Keratinocyte (primary cell): ENCODE measurements at regions not wholly inside any gene's neighbourhood (a gene's known extent, or its start where the extent isn't known, plus 50 kb on each side); places are given as distances from the start of the nearest gene placed in this dataset.

ENCODE experiments used
- DNase-seq: peaks from one replicate; pipeline ENCODE4 v3.0.0-alpha.2; 2011; ENCODE audit warnings: low read depth, missing footprints, low spot score
- FAIRE-seq: peaks from 2 replicates; lab custom pipeline; 2011; peaks lifted over from hg19 to GRCh38; lab: Jason Lieb, UNC
- H2AFZ ChIP-seq: 2 replicates; pipeline ENCODE4 v1.6.0; 2012; ENCODE audit warnings: low read length, control low read depth, inconsistent platforms; ENCODE audit not compliant: control insufficient read depth
- H3K27ac ChIP-seq: 2 replicates; pipeline ENCODE4 v1.5.1; 2011; ENCODE audit warnings: low read length; ENCODE audit not compliant: control insufficient read depth, insufficient read depth
- H3K27me3 ChIP-seq: 3 replicates; pipeline ENCODE4 v1.6.0; 2011; ENCODE audit warnings: low read length; ENCODE audit not compliant: control insufficient read depth, insufficient read depth; ENCODE audit errors: extremely low read depth
- H3K36me3 ChIP-seq, 2 experiments: 2 replicates in 1 of 2; 3 replicates in 1 of 2; pipeline ENCODE4 v1.5.1; 2011; ENCODE audit warnings: low read length in 2 of 2, mild to moderate bottlenecking in 1 of 2; ENCODE audit not compliant: control insufficient read depth in 2 of 2, insufficient read depth in 2 of 2; ENCODE audit errors: extremely low read depth in 1 of 2
- H3K4me1 ChIP-seq: 3 replicates; pipeline ENCODE4 v1.5.1; 2011; ENCODE audit warnings: low read length; ENCODE audit not compliant: control insufficient read depth, insufficient read depth; ENCODE audit errors: extremely low read depth
- H3K4me2 ChIP-seq: 3 replicates; pipeline ENCODE4 v1.6.0; 2011; ENCODE audit warnings: low read depth, low read length; ENCODE audit not compliant: control insufficient read depth, insufficient read depth; ENCODE audit errors: extremely low read depth
- H3K4me3 ChIP-seq, 3 experiments: fragments of 200-600 bp in 1 of 3; sonication (generic) in 1 of 3; 2 replicates in 2 of 3; 3 replicates in 1 of 3; pipeline ENCODE4 v1.5.1; 2011 to 2016; ENCODE audit warnings: low read length in 3 of 3, mild to moderate bottlenecking in 3 of 3, control low read depth in 2 of 3, inconsistent platforms in 1 of 3, low read depth in 1 of 3, mixed read lengths in 1 of 3, mixed run types in 1 of 3, moderate library complexity in 1 of 3; ENCODE audit not compliant: control insufficient read depth in 2 of 3, insufficient read depth in 2 of 3; ENCODE audit errors: extremely low read depth in 1 of 3
- H3K79me2 ChIP-seq: 2 replicates; pipeline ENCODE4 v1.6.0; 2012; ENCODE audit warnings: low read length; ENCODE audit not compliant: control insufficient read depth, insufficient read depth
- H3K9ac ChIP-seq: 3 replicates; pipeline ENCODE4 v1.6.0; 2011; ENCODE audit warnings: low read length; ENCODE audit not compliant: control insufficient read depth, insufficient read depth; ENCODE audit errors: extremely low read depth
- H3K9me1 ChIP-seq: 3 replicates; pipeline ENCODE4 v1.6.0; 2011; ENCODE audit warnings: low read length; ENCODE audit not compliant: control insufficient read depth, insufficient read depth; ENCODE audit errors: extremely low read depth
- H3K9me3 ChIP-seq: 2 replicates; pipeline ENCODE4 v1.5.1; 2012; ENCODE audit warnings: low read depth, low read length; ENCODE audit not compliant: control insufficient read depth
- H4K20me1 ChIP-seq: 3 replicates; pipeline ENCODE4 v1.6.0; 2011; ENCODE audit warnings: low read length; ENCODE audit not compliant: control insufficient read depth, insufficient read depth; ENCODE audit errors: extremely low read depth
- EZH2 ChIP-seq: IDR thresholded peaks from one replicate; pipeline ENCODE4 v1.6.1; 2012; ENCODE audit warnings: inconsistent platforms, mild to moderate bottlenecking, low read length, moderate library complexity
- dilution Hi-C: fragments of 300-500 bp; cut with MboI; formaldehyde crosslinking; loops from one replicate; pipeline ENCODE4 v1.7.0; 2020; ENCODE audit warnings: low sequenced_read_pairs; ENCODE audit not compliant: extremely low pct_ligation_motif_present
- TF ChIP-seq, protein P1 (sequence below), 3 experiments: IDR thresholded peaks in 1 of 3; conservative IDR thresholded peaks in 1 of 3; optimal IDR thresholded peaks in 1 of 3; 2 replicates in 2 of 3; 3 replicates in 1 of 3; pipeline versions ENCODE3 to v1.5.1; 2011; ENCODE audit warnings: low read length in 3 of 3, mild to moderate bottlenecking in 3 of 3, moderate library complexity in 2 of 3, control low read depth in 1 of 3, inconsistent platforms in 1 of 3; ENCODE audit not compliant: insufficient read depth in 2 of 3; ENCODE audit errors: extremely low read depth in 1 of 3

DNA sequence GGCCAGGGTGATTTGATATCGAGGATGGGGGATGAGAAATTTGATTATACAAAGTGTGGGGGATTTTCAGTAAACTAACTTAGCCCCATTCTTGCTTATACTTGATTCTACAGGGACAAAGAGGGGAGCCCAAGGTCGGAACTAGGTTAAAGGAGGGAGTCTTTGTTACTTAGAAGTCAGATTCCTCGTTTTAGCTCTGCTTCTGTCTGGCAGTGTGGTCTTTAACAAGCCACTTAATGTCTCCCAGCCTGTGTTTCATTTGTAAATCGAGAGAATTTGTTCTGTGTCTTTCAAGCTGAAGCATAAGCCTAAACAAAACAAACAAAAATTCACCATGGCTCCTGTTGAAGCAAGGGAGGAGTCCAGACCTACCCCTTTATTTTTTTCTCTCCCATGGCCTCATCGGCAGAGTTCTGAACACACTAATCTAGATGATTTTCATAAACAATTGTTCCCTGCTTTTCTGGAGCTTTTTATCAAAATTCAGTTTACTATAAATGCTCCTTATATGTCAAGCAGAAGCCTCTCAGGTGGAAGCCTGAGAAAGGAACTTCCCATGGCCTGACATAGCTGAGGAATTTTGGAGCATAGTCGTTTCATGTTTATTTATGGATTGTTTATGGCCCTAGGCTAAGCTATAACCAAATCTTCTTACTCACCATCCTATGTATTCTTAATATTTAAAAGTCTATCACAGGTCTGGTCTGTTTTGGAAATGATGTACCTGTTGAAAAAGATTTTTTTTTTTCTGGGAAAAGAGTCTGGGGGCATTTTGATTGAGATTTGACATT lies 62.6 kb upstream of the SYTL5 start:
- no peaks in the 10 kb centered on the region for H3K36me3 ChIP-seq
- H3K4me2 ChIP-seq = no peak overlapping the region
- no peaks in the 10 kb centered on the region for H3K4me1 ChIP-seq
- TF ChIP-seq EZH2 = no peak
- TF ChIP-seq, protein P1, sequence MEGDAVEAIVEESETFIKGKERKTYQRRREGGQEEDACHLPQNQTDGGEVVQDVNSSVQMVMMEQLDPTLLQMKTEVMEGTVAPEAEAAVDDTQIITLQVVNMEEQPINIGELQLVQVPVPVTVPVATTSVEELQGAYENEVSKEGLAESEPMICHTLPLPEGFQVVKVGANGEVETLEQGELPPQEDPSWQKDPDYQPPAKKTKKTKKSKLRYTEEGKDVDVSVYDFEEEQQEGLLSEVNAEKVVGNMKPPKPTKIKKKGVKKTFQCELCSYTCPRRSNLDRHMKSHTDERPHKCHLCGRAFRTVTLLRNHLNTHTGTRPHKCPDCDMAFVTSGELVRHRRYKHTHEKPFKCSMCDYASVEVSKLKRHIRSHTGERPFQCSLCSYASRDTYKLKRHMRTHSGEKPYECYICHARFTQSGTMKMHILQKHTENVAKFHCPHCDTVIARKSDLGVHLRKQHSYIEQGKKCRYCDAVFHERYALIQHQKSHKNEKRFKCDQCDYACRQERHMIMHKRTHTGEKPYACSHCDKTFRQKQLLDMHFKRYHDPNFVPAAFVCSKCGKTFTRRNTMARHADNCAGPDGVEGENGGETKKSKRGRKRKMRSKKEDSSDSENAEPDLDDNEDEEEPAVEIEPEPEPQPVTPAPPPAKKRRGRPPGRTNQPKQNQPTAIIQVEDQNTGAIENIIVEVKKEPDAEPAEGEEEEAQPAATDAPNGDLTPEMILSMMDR (optimal IDR thresholded peaks at IDR 0.05 in 1 of 3, IDR thresholded peaks at IDR 0.05 in 1 of 3, conservative IDR thresholded peaks at IDR 0.05 in 1 of 3; ENCODE audit: extremely low read depth in 1 of 3, insufficient read depth in 2 of 3, low read length in 3 of 3) = no peak
- H3K27ac ChIP-seq = no peak overlapping the region
- H3K4me3 ChIP-seq = no peak overlapping the region
- H3K9me1 ChIP-seq = no peaks in the 10 kb centered on the region
- dilution Hi-C loops = no loop called here
- H3K79me2 ChIP-seq = no peaks in the 10 kb centered on the region
- FAIRE-seq (no peak), DNase-seq (no peak)
- no peaks in the 10 kb centered on the region for H3K9me3 ChIP-seq
- H3K9ac ChIP-seq = no peak overlapping the region
- no peak overlapping the region for H2AFZ ChIP-seq
- no peaks in the 10 kb centered on the region for H4K20me1 ChIP-seq
- peaks cover 4% of the 10 kb centered on the region for H3K27me3 ChIP-seq

DNA sequence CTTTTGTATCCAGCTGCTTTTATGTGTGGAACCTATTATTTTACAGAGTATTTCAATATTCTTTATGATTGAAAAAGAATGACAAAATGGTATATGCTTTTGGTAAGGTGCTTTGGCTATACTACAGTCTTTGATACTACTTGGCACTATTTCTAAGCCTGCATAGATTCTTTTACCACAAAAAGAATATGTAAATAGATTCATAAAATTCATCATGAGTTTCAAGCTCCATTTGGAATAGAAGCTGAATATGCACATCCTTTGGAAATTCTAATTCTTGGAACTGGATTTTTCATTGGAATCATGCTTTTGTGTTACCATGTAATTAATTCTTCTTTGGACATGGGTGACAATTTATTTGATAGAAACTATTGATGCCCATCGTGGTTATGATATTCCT lies 60.2 kb upstream of the SYTL5 start:
- no peak for FAIRE-seq
- no peaks in the 10 kb centered on the region for H3K79me2 ChIP-seq
- dilution Hi-C loops = no loop called here

More for the DNA sequence above, 60.2 kb upstream of the SYTL5 start:
- H3K9me3 ChIP-seq = no peaks in the 10 kb centered on the region
- peaks cover 4% of the 10 kb centered on the region for H3K27me3 ChIP-seq
- no peaks in the 10 kb centered on the region for H3K36me3 ChIP-seq
- DNase-seq = no peak
- H3K4me1 ChIP-seq = no peaks in the 10 kb centered on the region
- H3K9ac ChIP-seq = no peak overlapping the region
- H3K4me2 ChIP-seq = no peak overlapping the region
- H4K20me1 ChIP-seq = no peaks in the 10 kb centered on the region
- H3K4me3 ChIP-seq = no peak overlapping the region
- no peak for TF ChIP-seq EZH2
- TF ChIP-seq, protein P1 (optimal IDR thresholded peaks at IDR 0.05 in 1 of 3, IDR thresholded peaks at IDR 0.05 in 1 of 3, conservative IDR thresholded peaks at IDR 0.05 in 1 of 3; ENCODE audit: extremely low read depth in 1 of 3, insufficient read depth in 2 of 3, low read length in 3 of 3) = no peak
- H3K27ac ChIP-seq = no peak overlapping the region
- H2AFZ ChIP-seq = no peak overlapping the region
- no peaks in the 10 kb centered on the region for H3K9me1 ChIP-seq
